OCI-LY7 (cell line): ENCODE measurements at regions not wholly inside any gene's neighbourhood (a gene's known extent, or its start where the extent isn't known, plus 50 kb on each side); places are given as distances from the start of the nearest gene placed in this dataset.

Experiments used
- EZH2phosphoT487 ChIP-seq: fragments of 200-600 bp; sonication (generic); IDR thresholded peaks from 2 replicates; pipeline ENCODE4 v1.6.1; 2018; ENCODE audit warnings: low read depth, borderline replicate concordance, mild to moderate bottlenecking, mixed run types, antibody characterized with exemption, low read length, moderate library complexity, mixed read lengths
- TF ChIP-seq, protein P1 (sequence below): fragments of 200-600 bp; sonication (generic); conservative IDR thresholded peaks from 2 replicates; pipeline ENCODE4 v1.5.1; 2014; ENCODE audit warnings: mild to moderate bottlenecking, antibody characterized with exemption, low read length, moderate library complexity, mixed read lengths

GRCh38 chr7:106420210-106420609, 135.4 kb upstream of the NAMPT start:
- TF ChIP-seq, protein P1, sequence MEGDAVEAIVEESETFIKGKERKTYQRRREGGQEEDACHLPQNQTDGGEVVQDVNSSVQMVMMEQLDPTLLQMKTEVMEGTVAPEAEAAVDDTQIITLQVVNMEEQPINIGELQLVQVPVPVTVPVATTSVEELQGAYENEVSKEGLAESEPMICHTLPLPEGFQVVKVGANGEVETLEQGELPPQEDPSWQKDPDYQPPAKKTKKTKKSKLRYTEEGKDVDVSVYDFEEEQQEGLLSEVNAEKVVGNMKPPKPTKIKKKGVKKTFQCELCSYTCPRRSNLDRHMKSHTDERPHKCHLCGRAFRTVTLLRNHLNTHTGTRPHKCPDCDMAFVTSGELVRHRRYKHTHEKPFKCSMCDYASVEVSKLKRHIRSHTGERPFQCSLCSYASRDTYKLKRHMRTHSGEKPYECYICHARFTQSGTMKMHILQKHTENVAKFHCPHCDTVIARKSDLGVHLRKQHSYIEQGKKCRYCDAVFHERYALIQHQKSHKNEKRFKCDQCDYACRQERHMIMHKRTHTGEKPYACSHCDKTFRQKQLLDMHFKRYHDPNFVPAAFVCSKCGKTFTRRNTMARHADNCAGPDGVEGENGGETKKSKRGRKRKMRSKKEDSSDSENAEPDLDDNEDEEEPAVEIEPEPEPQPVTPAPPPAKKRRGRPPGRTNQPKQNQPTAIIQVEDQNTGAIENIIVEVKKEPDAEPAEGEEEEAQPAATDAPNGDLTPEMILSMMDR = no peak
- no peak for TF ChIP-seq EZH2phosphoT487
